Nephron (organoid): ENCODE measurements at regions not wholly inside any gene's neighbourhood (a gene's known extent, or its start where the extent isn't known, plus 50 kb on each side); places are given as distances from the start of the nearest gene placed in this dataset.

Experiments
- H3K27ac Mint-ChIP-seq, 3 experiments: 2 replicates each; pipeline ENCODE4 v1.8.0; 2020; ENCODE audit warnings: mixed read lengths in 3 of 3, mild to moderate bottlenecking in 2 of 3, moderate library complexity in 1 of 3
- H3K27me3 Mint-ChIP-seq: 2 replicates; pipeline ENCODE4 v1.8.0; 2021; ENCODE audit warnings: low read depth, mild to moderate bottlenecking, moderate library complexity, mixed read lengths
- H3K36me3 Mint-ChIP-seq: 2 replicates; pipeline ENCODE4 v1.8.0; 2020; ENCODE audit warnings: low read depth, mixed read lengths
- H3K4me1 Mint-ChIP-seq: 2 replicates; pipeline ENCODE4 v1.8.0; 2020; ENCODE audit warnings: mixed read lengths
- H3K4me3 Mint-ChIP-seq, 3 experiments: 2 replicates each; pipeline ENCODE4 v1.8.0; 2020; ENCODE audit warnings: mild to moderate bottlenecking in 3 of 3, mixed read lengths in 3 of 3, moderate library complexity in 2 of 3
- H3K9me3 Mint-ChIP-seq: 2 replicates; pipeline ENCODE4 v1.8.0; 2020; ENCODE audit warnings: mixed read lengths
- TF ChIP-seq, protein P1 (sequence below), 3 experiments: fragments of 200-600 bp; sonication (generic); IDR thresholded peaks; one replicate each; pipeline ENCODE4 v1.5.0; 2021; ENCODE audit warnings: antibody characterized with exemption in 3 of 3; ENCODE audit not compliant: unreplicated experiment in 3 of 3

DNA sequence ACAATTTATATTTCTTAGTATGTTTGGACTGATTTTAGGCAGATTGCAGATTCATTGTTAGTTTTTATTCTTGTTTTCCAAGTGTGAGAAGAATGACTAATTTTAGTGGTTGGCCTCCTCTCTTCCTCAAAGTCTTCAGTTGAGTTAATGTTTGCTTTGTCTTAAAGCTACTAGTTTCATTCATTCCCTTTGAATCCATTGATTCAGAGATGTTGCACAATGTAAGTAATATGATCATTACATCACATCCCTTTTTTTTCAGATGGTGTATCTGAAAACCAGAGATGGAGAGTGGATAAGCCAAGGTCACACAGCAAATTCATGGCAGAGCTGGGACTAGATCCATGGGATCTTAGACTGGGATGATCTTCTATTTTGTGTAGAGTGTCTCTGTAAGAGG, 577.5 kb downstream of the BCL11B start:
- Mint-ChIP-seq H3K27ac (no peak overlapping the region), H3K4me1 (peaks cover 6% of the 10 kb centered on the region), H3K27me3 (peaks cover 14% of the 10 kb centered on the region), H3K36me3 (no peaks in the 10 kb centered on the region), H3K9me3 (peaks cover 10% of the 10 kb centered on the region), H3K4me3 (no peak overlapping the region)
- TF ChIP-seq, protein P1, sequence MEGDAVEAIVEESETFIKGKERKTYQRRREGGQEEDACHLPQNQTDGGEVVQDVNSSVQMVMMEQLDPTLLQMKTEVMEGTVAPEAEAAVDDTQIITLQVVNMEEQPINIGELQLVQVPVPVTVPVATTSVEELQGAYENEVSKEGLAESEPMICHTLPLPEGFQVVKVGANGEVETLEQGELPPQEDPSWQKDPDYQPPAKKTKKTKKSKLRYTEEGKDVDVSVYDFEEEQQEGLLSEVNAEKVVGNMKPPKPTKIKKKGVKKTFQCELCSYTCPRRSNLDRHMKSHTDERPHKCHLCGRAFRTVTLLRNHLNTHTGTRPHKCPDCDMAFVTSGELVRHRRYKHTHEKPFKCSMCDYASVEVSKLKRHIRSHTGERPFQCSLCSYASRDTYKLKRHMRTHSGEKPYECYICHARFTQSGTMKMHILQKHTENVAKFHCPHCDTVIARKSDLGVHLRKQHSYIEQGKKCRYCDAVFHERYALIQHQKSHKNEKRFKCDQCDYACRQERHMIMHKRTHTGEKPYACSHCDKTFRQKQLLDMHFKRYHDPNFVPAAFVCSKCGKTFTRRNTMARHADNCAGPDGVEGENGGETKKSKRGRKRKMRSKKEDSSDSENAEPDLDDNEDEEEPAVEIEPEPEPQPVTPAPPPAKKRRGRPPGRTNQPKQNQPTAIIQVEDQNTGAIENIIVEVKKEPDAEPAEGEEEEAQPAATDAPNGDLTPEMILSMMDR (IDR thresholded peaks at IDR 0.05; ENCODE audit: unreplicated experiment in 3 of 3): no peak

DNA sequence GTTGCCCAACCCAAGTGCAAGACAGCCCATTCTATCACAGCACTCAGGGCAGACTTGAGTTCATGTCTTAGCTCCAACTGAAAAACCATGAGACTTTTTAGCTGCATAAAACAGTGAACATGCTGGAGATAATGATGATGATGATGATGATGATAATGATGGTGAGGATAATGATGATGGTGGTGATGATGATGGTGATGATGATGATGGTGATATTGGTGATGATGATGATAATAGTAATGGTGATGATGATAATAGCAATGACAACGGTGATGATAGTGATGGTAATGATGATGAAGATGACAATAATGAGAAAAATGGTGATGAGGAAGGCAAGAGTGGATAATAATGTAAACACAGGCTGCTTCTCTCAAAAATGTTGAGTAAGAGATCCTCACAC, 576.2 kb downstream of the BCL11B start:
- Mint-ChIP-seq H3K9me3 (peaks cover 10% of the 10 kb centered on the region), H3K36me3 (no peaks in the 10 kb centered on the region), H3K27ac (no peak overlapping the region), H3K4me3 (no peak overlapping the region), H3K27me3 (peaks cover 23% of the 10 kb centered on the region), H3K4me1 (no peaks in the 10 kb centered on the region)
- TF ChIP-seq, protein P1 (IDR thresholded peaks at IDR 0.05; ENCODE audit: unreplicated experiment in 3 of 3): no peak

DNA sequence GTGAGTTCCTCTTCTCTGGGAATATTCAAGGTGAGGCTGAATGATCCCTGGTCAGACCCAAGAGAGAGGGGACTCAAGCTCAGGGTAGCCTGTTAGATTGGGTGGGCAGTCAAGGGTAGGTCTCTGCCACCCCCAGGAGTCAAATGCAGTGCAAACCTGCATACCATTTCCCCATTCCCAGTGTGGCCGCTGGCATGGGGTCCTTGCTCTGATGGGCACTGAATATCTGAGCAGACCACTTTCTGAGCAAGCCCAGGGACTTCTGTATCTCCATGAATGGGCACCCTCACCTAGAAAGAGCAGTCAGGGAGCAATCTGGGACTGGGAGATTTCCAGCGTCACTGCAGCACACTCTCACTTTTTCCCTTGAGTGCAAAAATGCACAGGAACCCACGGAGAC, 573.7 kb downstream of the BCL11B start:
- TF ChIP-seq, protein P1 (IDR thresholded peaks at IDR 0.05; ENCODE audit: unreplicated experiment in 3 of 3): no peak
- Mint-ChIP-seq H3K9me3 (peaks cover 10% of the 10 kb centered on the region), H3K4me1 (no peaks in the 10 kb centered on the region), H3K27ac (no peak overlapping the region), H3K4me3 (no peak overlapping the region), H3K36me3 (no peaks in the 10 kb centered on the region), H3K27me3 (peaks cover 27% of the 10 kb centered on the region)

DNA sequence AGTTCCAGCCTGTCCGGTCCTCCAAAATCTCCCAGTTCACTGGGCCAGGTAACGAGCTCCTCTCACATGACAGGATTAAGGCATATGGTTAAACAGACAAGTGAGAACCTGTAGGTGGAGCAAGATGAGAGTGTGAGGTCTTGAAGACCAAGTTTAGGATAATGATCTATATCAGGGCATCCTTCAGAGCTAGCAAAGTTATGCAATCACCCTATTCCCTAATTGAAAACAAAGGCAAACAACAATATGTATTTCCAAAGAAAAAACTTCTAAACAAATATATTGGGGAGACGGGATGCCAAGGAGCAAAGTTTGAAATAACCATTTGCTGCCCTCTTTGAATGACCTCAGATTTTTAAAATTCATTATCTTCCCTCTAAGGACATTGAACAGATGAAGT, 571.2 kb downstream of the BCL11B start:
- Mint-ChIP-seq H3K27ac (no peak overlapping the region), H3K4me3 (no peak overlapping the region), H3K27me3 (peaks cover 29% of the 10 kb centered on the region), H3K36me3 (no peaks in the 10 kb centered on the region), H3K9me3 (peaks cover 9% of the 10 kb centered on the region), H3K4me1 (no peaks in the 10 kb centered on the region)
- TF ChIP-seq, protein P1 (IDR thresholded peaks at IDR 0.05; ENCODE audit: unreplicated experiment in 3 of 3): no peak

DNA sequence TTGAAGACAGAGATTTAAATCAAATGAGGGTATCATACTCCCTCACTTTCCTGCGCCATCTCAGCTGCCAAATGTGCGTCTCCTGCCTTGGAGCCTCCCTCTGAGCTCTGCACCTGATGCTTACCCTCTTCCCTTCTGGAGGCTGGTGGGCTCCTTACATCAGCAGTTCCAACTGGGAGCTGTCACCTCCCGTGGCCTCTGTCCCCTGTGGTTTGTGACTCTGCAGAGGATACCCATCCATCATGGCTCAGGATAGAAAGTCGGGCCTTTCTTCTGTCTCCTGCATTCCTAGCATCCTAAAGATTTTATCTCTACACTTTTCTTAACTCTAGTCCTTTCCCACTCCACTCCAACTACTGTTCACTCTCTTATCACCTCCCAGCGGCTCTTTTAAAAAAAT, 570.6 kb downstream of the BCL11B start:
- no peak overlapping the region for H3K27ac Mint-ChIP-seq
- H3K4me3 Mint-ChIP-seq: no peak overlapping the region
- TF ChIP-seq, protein P1 (IDR thresholded peaks at IDR 0.05; ENCODE audit: unreplicated experiment in 3 of 3): no peak
- H3K9me3 Mint-ChIP-seq: peaks cover 7% of the 10 kb centered on the region
- no peaks in the 10 kb centered on the region for H3K36me3 Mint-ChIP-seq
- H3K27me3 Mint-ChIP-seq: peaks cover 27% of the 10 kb centered on the region
- no peaks in the 10 kb centered on the region for H3K4me1 Mint-ChIP-seq

DNA sequence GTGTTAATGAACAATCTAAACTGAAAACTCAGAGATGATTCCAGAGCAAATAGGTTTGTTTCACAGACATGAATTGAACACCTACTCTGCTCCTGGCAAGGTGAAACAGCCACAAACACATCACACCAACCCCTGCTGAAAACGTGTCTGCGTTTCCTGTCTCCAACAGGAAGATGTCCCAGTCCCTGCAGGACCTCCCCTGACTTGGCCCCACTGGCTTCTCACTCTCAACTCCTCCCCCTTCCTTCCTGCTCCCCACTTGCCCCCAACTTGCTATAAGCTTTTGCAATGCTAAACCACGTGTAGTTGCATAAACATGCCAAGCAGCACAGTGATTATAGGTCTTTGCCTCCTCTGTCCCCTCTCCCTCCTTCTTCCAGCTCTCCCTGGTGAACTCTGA, 567.6 kb downstream of the BCL11B start:
- TF ChIP-seq, protein P1 (IDR thresholded peaks at IDR 0.05; ENCODE audit: unreplicated experiment in 3 of 3): no peak
- Mint-ChIP-seq H3K27me3 (peaks cover 16% of the 10 kb centered on the region), H3K27ac (no peak overlapping the region), H3K9me3 (no peaks in the 10 kb centered on the region), H3K4me3 (no peak overlapping the region), H3K4me1 (peaks cover 9% of the 10 kb centered on the region), H3K36me3 (no peaks in the 10 kb centered on the region)
